ENCODE measurements at regions not wholly inside any gene's neighbourhood (a gene's known extent, or its start where the extent isn't known, plus 50 kb on each side); places are given as distances from the start of the nearest gene placed in this dataset.

GRCh38 chr4:84366907-84367306 lies 132.2 kb downstream of the NKX6-1 start:
- Histone ChIP-seq H3K4me1 (ENCODE audit: insufficient read depth, low read length) (no peaks in the 10 kb centered on the region), H3K4me3 (ENCODE audit: low read length) (no peak overlapping the region), H3K27me3 (ENCODE audit: control insufficient read depth in 1 of 2, insufficient read depth in 2 of 2, low read length in 2 of 2) (no peaks in the 10 kb centered on the region), H3K9me3 (ENCODE audit: control insufficient read depth in 1 of 2, insufficient read depth in 1 of 2, low read length in 2 of 2) (no peaks in the 10 kb centered on the region), H3K27ac (ENCODE audit: low read depth in 1 of 2, low read length in 2 of 2) (no peak overlapping the region), H3K36me3 (ENCODE audit: insufficient read depth, low read length) (no peaks in the 10 kb centered on the region)
- POLR2A ChIA-PET: no interaction called here
- Mint-ChIP-seq H3K4me1 (ENCODE audit: low read depth) (no peaks in the 10 kb centered on the region), H3K27ac (no peak overlapping the region), H3K36me3 (ENCODE audit: low read depth) (no peaks in the 10 kb centered on the region), H3K9me3 (peaks cover 5% of the 10 kb centered on the region), H3K27me3 (peaks cover 7% of the 10 kb centered on the region), H3K4me3 (no peak overlapping the region)
- ATAC-seq (ENCODE audit: poor library complexity): no peak
- TF ChIP-seq CTCF (IDR thresholded peaks at IDR 0.05): no peak
- DNase-seq: no peak
- intact Hi-C loops (cut with DNase I, micrococcal nuclease): no loop called here
- CTCF ChIA-PET: no interaction called here

GRCh38 chr4:84366161-84366560 lies 132.9 kb downstream of the NKX6-1 start:
- H3K36me3 ChIP-seq (ENCODE audit: insufficient read depth, low read length): no peaks in the 10 kb centered on the region
- ATAC-seq (ENCODE audit: poor library complexity): no peak
- no peak for TF ChIP-seq CTCF (IDR thresholded peaks at IDR 0.05)
- H3K27me3 ChIP-seq (ENCODE audit: control insufficient read depth in 1 of 2, insufficient read depth in 2 of 2, low read length in 2 of 2): no peaks in the 10 kb centered on the region
- H3K4me3 ChIP-seq (ENCODE audit: low read length): no peak overlapping the region
- H3K27ac Mint-ChIP-seq: no peak overlapping the region
- peaks cover 7% of the 10 kb centered on the region for H3K27me3 Mint-ChIP-seq
- no peak overlapping the region for H3K4me3 Mint-ChIP-seq
- H3K4me1 Mint-ChIP-seq (ENCODE audit: low read depth): no peaks in the 10 kb centered on the region
- CTCF ChIA-PET: no interaction called here
- intact Hi-C loops (cut with DNase I, micrococcal nuclease): no loop called here
- no peak overlapping the region for H3K27ac ChIP-seq (ENCODE audit: low read depth in 1 of 2, low read length in 2 of 2)
- POLR2A ChIA-PET: no interaction called here
- H3K4me1 ChIP-seq (ENCODE audit: insufficient read depth, low read length): no peaks in the 10 kb centered on the region
- peaks cover 0 to 5% of the 10 kb centered on the region in 2 experiments for H3K9me3 ChIP-seq (ENCODE audit: control insufficient read depth in 1 of 2, insufficient read depth in 1 of 2, low read length in 2 of 2)
- peaks cover 11% of the 10 kb centered on the region for H3K9me3 Mint-ChIP-seq
- DNase-seq: no peak
- H3K36me3 Mint-ChIP-seq (ENCODE audit: low read depth): no peaks in the 10 kb centered on the region

- Mint-ChIP-seq H3K27me3 (peaks cover 7% of the 10 kb centered on the region), H3K4me1 (ENCODE audit: low read depth) (no peaks in the 10 kb centered on the region), H3K27ac (no peak overlapping the region), H3K4me3 (no peak overlapping the region), H3K9me3 (peaks cover 8% of the 10 kb centered on the region), H3K36me3 (ENCODE audit: low read depth) (no peaks in the 10 kb centered on the region)
- Histone ChIP-seq H3K36me3 (ENCODE audit: insufficient read depth, low read length) (no peaks in the 10 kb centered on the region), H3K4me1 (ENCODE audit: insufficient read depth, low read length) (no peaks in the 10 kb centered on the region), H3K9me3 (ENCODE audit: control insufficient read depth in 1 of 2, insufficient read depth in 1 of 2, low read length in 2 of 2) (peaks cover 0 to 5% of the 10 kb centered on the region in 2 experiments), H3K27me3 (ENCODE audit: control insufficient read depth in 1 of 2, insufficient read depth in 2 of 2, low read length in 2 of 2) (no peaks in the 10 kb centered on the region), H3K4me3 (ENCODE audit: low read length) (no peak overlapping the region), H3K27ac (ENCODE audit: low read depth in 1 of 2, low read length in 2 of 2) (no peak overlapping the region)
- DNase-seq (no peak), ATAC-seq (ENCODE audit: poor library complexity) (no peak)
- intact Hi-C loops (cut with DNase I, micrococcal nuclease): no loop called here
- ChIA-PET CTCF (no interaction called here), POLR2A (no interaction called here)
- no peak for TF ChIP-seq CTCF (IDR thresholded peaks at IDR 0.05)
Observed at GRCh38 chr4:84362896-84363655, 136.0 kb downstream of the NKX6-1 start.
